Right lobe of liver (tissue), 4 donors: ENCODE measurements at regions not wholly inside any gene's neighbourhood (a gene's known extent, or its start where the extent isn't known, plus 50 kb on each side); places are given as distances from the start of the nearest gene placed in this dataset.

Source experiments
- CTCF ChIP-seq, 4 donors: fragments of 200-600 bp in 3 of 4; fragments of 450-650 bp in 1 of 4; IDR thresholded peaks; one replicate each; pipeline versions ENCODE4 v1.5.1 to v1.8.0; 2016 to 2022; ENCODE audit warnings: antibody characterized with exemption in 4 of 4, mild to moderate bottlenecking in 2 of 4
- POLR2A ChIP-seq: fragments of 450-650 bp; IDR thresholded peaks from one replicate; pipeline ENCODE4 v1.6.1; 2017; ENCODE audit warnings: antibody characterized with exemption, mild to moderate bottlenecking
- donor health status: DM: no; HTN: no; CAD: no.
- donor health status: DM: no; HTN: no; CAD: no.
- donor health status: DM: no; HTN: yes; CAD: no.

- no peak for TF ChIP-seq CTCF (IDR thresholded peaks at IDR 0.05)
- TF ChIP-seq POLR2A: no peak
Observed at GRCh38 chr5:74340476-74340875, 300.1 kb downstream of the ENC1 start.
